Transverse colon (tissue), 4 donors: ENCODE measurements at regions not wholly inside any gene's neighbourhood (a gene's known extent, or its start where the extent isn't known, plus 50 kb on each side); places are given as distances from the start of the nearest gene placed in this dataset.
"Not testable (repeated sequence)": the region's sequence is repeated elsewhere in the genome, so short reads cannot be mapped to it uniquely, and the experiment has no call there.

Experiments used
- EP300 ChIP-seq: sonication (generic); formaldehyde crosslinking; IDR thresholded peaks from one replicate; pipeline ENCODE4 v1.6.1; 2017; ENCODE audit warnings: antibody characterized with exemption, low read depth
- POLR2A ChIP-seq: fragments of 450-650 bp; IDR thresholded peaks from one replicate; pipeline ENCODE4 v1.6.1; 2016; ENCODE audit warnings: antibody characterized with exemption, mild to moderate bottlenecking, moderate library complexity
- POLR2AphosphoS5 ChIP-seq, 3 donors: sonication (generic); formaldehyde crosslinking; IDR thresholded peaks; one replicate each; pipeline ENCODE4 v1.6.1; 2016; ENCODE audit warnings: antibody characterized with exemption in 3 of 3
- TF ChIP-seq, protein P1 (sequence below), 5 experiments: fragments of 200-600 bp in 3 of 5; fragments of 450-650 bp in 2 of 5; sonication (generic) in 3 of 5; IDR thresholded peaks; 1 replicate in 2 of 5; 2 replicates in 3 of 5; pipeline ENCODE4 v1.5.1; 2016 to 2017; ENCODE audit warnings: antibody characterized with exemption in 5 of 5, inconsistent platforms in 3 of 5, mild to moderate bottlenecking in 2 of 5, moderate library complexity in 1 of 5

DNA sequence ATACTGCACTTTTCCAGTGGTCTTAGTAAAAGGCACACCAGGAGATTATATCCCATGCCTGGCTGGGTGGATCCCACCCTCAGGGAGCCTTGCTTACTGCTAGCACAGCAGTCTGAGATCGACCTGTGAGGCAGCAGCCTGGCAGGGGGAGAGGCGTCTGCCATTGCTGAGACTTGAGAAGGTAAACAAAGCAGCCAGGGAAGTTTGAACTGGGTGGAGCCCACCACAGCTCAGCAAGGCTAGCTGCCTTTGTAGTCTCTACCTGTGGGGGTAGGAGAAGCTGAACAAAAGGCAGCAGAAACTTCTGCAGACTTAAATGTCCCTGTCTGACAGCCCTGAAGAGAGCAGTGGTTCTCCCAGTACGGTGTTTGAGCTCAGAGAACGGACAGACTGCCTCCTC lies 219.3 kb upstream of the GNAI1 start:
- TF ChIP-seq, protein P1, sequence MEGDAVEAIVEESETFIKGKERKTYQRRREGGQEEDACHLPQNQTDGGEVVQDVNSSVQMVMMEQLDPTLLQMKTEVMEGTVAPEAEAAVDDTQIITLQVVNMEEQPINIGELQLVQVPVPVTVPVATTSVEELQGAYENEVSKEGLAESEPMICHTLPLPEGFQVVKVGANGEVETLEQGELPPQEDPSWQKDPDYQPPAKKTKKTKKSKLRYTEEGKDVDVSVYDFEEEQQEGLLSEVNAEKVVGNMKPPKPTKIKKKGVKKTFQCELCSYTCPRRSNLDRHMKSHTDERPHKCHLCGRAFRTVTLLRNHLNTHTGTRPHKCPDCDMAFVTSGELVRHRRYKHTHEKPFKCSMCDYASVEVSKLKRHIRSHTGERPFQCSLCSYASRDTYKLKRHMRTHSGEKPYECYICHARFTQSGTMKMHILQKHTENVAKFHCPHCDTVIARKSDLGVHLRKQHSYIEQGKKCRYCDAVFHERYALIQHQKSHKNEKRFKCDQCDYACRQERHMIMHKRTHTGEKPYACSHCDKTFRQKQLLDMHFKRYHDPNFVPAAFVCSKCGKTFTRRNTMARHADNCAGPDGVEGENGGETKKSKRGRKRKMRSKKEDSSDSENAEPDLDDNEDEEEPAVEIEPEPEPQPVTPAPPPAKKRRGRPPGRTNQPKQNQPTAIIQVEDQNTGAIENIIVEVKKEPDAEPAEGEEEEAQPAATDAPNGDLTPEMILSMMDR (IDR thresholded peaks at IDR 0.05), result not testable (repeated sequence)
- not testable (repeated sequence) for TF ChIP-seq POLR2A; EP300; POLR2AphosphoS5 (IDR thresholded peaks at IDR 0.05)
